CD4-positive, alpha-beta T cell treated with Interleukin-12 subunit alpha and Interleukin-12 subunit beta, for 1 hour (primary cell): ENCODE measurements at regions not wholly inside any gene's neighbourhood (a gene's known extent, or its start where the extent isn't known, plus 50 kb on each side); places are given as distances from the start of the nearest gene placed in this dataset.
"Not testable (repeated sequence)": the region's sequence is repeated elsewhere in the genome, so short reads cannot be mapped to it uniquely, and the experiment has no call there.

Source experiments
- DNase-seq: peaks from one replicate; pipeline ENCODE4 v3.0.0-alpha.2; 2020

GRCh38 chr6:8619853-8620252 is 184.5 kb upstream of the SLC35B3 start:
- no peak for DNase-seq

- DNase-seq, result not testable (repeated sequence)
Observed at GRCh38 chr6:8619408-8619807, 184.1 kb upstream of the SLC35B3 start.

- DNase-seq, result no peak
Observed at GRCh38 chr6:8608737-8609136, 173.4 kb upstream of the SLC35B3 start.

GRCh38 chr6:8589941-8590729 is 154.8 kb upstream of the SLC35B3 start:
- no peak for DNase-seq

- no peak for DNase-seq
Observed at GRCh38 chr6:8588176-8588575, 152.8 kb upstream of the SLC35B3 start.

GRCh38 chr6:8583291-8583690 is 147.9 kb upstream of the SLC35B3 start:
- no peak for DNase-seq

- DNase-seq, result no peak
Observed at GRCh38 chr6:8579372-8579771, 144.0 kb upstream of the SLC35B3 start.

GRCh38 chr6:8578006-8578405 is 142.7 kb upstream of the SLC35B3 start:
- no peak for DNase-seq

GRCh38 chr6:8574749-8575468 is 139.6 kb upstream of the SLC35B3 start:
- DNase-seq, result no peak

GRCh38 chr6:8574311-8574710 is 139.0 kb upstream of the SLC35B3 start:
- DNase-seq, result no peak

GRCh38 chr6:8570256-8570920 is 135.0 kb upstream of the SLC35B3 start:
- no peak for DNase-seq

- no peak for DNase-seq
Observed at GRCh38 chr6:8562125-8562524, 126.8 kb upstream of the SLC35B3 start.

GRCh38 chr6:8558953-8559352 is 123.6 kb upstream of the SLC35B3 start:
- no peak for DNase-seq

GRCh38 chr6:8557014-8557748 is 121.8 kb upstream of the SLC35B3 start:
- DNase-seq, result no peak

GRCh38 chr6:8556370-8557013 is 121.1 kb upstream of the SLC35B3 start:
- DNase-seq, result no peak

- DNase-seq, result no peak
Observed at GRCh38 chr6:8551993-8552392, 116.6 kb upstream of the SLC35B3 start.

- no peak for DNase-seq
Observed at GRCh38 chr6:8551386-8551785, 116.0 kb upstream of the SLC35B3 start.

GRCh38 chr6:8549074-8549790 is 113.9 kb upstream of the SLC35B3 start:
- no peak for DNase-seq

- no peak for DNase-seq
Observed at GRCh38 chr6:8546496-8546895, 111.2 kb upstream of the SLC35B3 start.

GRCh38 chr6:8545336-8545735 is 110.0 kb upstream of the SLC35B3 start:
- DNase-seq, result no peak

- DNase-seq, result no peak
Observed at GRCh38 chr6:8543714-8544113, 108.4 kb upstream of the SLC35B3 start.

- no peak for DNase-seq
Observed at GRCh38 chr6:8539453-8539852, 104.1 kb upstream of the SLC35B3 start.
